ENCODE measurements at regions not wholly inside any gene's neighbourhood (a gene's known extent, or its start where the extent isn't known, plus 50 kb on each side); places are given as distances from the start of the nearest gene placed in this dataset.

DNA sequence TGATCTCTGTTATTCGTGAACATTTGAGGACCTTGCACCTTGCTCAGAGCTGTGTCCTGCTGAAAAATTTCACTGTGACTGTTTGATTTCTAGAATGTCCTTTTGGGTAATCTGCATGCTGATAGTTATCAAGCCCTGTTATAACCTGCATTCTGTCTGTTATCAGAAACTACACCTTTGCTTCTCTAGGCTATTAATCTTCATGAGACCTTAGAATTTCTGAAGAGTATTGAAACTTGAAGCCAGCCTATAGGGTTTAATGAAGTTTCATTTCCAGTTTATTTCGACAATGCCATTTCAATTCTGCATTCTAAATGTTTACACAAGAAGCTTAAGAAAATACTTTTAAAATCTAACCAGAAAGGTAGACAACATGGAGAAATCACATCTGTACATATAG, 856.2 kb downstream of the SORCS1 start:
- no peak overlapping the region for H3K4me2 ChIP-seq (ENCODE audit: low read length)

DNA sequence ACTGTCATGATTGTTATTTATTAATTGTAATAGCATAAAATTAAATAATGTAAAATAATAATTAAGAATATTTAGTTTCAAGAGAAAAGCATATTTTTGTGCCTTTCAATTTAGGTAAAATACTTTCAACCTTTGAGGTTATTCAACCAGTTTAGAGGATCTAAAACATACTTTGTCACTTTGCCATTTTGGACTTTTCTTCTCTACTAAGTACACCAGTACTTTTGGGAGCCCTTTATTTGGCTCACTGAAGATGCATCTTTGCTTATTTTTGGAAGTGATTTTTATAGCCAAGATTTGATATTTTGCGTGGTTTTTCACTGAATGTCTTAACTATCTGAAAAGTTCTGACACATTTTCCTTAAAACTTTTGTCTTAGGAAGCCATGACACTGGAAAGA, 860.5 kb downstream of the SORCS1 start:
- no peaks in the 10 kb centered on the region for H3K79me2 ChIP-seq (ENCODE audit: insufficient read depth, low read depth, low read length)
- POLR2A ChIA-PET, result no interaction called here

More for the DNA sequence above, 856.2 kb downstream of the SORCS1 start:
- H3K4me1 ChIP-seq (ENCODE audit: insufficient read depth, low read length, poor library complexity, severe bottlenecking), result no peaks in the 10 kb centered on the region
- H4K20me1 ChIP-seq (ENCODE audit: insufficient read depth, low read length), result no peaks in the 10 kb centered on the region
- H3K79me2 ChIP-seq (ENCODE audit: insufficient read depth, low read depth, low read length), result no peaks in the 10 kb centered on the region
- ChIA-PET POLR2A (no interaction called here), CTCF (ENCODE audit: unreplicated experiment) (no interaction called here)
- H2AFZ ChIP-seq (ENCODE audit: low read length), result no peak overlapping the region
- H3K27ac ChIP-seq (ENCODE audit: low read depth, low read length, poor library complexity, severe bottlenecking), result no peak overlapping the region
- H3K36me3 ChIP-seq (ENCODE audit: insufficient read depth, low read length), result no peaks in the 10 kb centered on the region
- no peak for DNase-seq (ENCODE audit: low spot score)
- TF ChIP-seq CTCF (conservative IDR thresholded peaks at IDR 0.05; ENCODE audit: low read length) (no peak), EZH2phosphoT487 (IDR thresholded peaks at IDR 0.05; ENCODE audit: borderline replicate concordance, low read depth, low read length) (no peak)
- H3K9me2 ChIP-seq (ENCODE audit: insufficient read depth, low read length), result no peaks in the 10 kb centered on the region
- intact Hi-C loops (cut with micrococcal nuclease; ENCODE audit: unreplicated experiment), result no loop called here
- H3K9me3 ChIP-seq (ENCODE audit: low read length), result no peaks in the 10 kb centered on the region
- BruUV-seq (replicated peaks), result no TSS peak
- H3K4me3 ChIP-seq (ENCODE audit: low read depth, low read length, poor library complexity, severe bottlenecking), result no peak overlapping the region

DNA sequence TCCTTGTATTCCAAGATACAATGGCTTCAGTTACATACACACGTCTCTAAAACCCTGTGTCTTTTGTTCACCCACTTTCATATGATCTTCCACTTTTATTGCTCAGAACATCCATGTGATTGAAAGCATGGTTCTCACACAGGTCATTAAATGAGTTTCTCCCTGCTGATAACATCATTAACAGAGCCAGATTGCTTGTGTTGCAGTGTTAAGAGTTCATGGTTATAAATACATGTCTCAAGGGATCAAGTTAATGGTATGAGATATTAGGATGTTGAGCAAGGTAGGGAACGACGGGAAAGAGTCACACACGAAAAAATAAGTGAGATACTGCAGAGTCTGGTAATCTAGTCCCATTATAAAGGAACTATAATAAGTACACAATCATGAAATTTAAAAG, 861.5 kb downstream of the SORCS1 start:
- DNase-seq (ENCODE audit: low spot score), result no peak
- Histone ChIP-seq H3K4me2 (ENCODE audit: low read length) (no peak overlapping the region), H3K27ac (ENCODE audit: low read depth, low read length, poor library complexity, severe bottlenecking) (no peak overlapping the region), H3K79me2 (ENCODE audit: insufficient read depth, low read depth, low read length) (no peaks in the 10 kb centered on the region), H3K4me1 (ENCODE audit: insufficient read depth, low read length, poor library complexity, severe bottlenecking) (no peaks in the 10 kb centered on the region), H3K4me3 (ENCODE audit: low read depth, low read length, poor library complexity, severe bottlenecking) (no peak overlapping the region), H3K9me2 (ENCODE audit: insufficient read depth, low read length) (no peaks in the 10 kb centered on the region), H3K9me3 (ENCODE audit: low read length) (no peaks in the 10 kb centered on the region), H4K20me1 (ENCODE audit: insufficient read depth, low read length) (no peaks in the 10 kb centered on the region), H3K36me3 (ENCODE audit: insufficient read depth, low read length) (no peaks in the 10 kb centered on the region), H2AFZ (ENCODE audit: low read length) (no peak overlapping the region)
- intact Hi-C loops (cut with micrococcal nuclease; ENCODE audit: unreplicated experiment), result no loop called here
- BruUV-seq (replicated peaks), result no TSS peak
- ChIA-PET CTCF (ENCODE audit: unreplicated experiment) (no interaction called here), POLR2A (no interaction called here)
- no peak for TF ChIP-seq EZH2phosphoT487 (IDR thresholded peaks at IDR 0.05; ENCODE audit: borderline replicate concordance, low read depth, low read length)
- no peak for TF ChIP-seq CTCF (conservative IDR thresholded peaks at IDR 0.05; ENCODE audit: low read length)

More for the DNA sequence above, 860.5 kb downstream of the SORCS1 start:
- Histone ChIP-seq H3K9me3 (ENCODE audit: low read length) (no peaks in the 10 kb centered on the region), H3K4me3 (ENCODE audit: low read depth, low read length, poor library complexity, severe bottlenecking) (no peak overlapping the region), H3K4me1 (ENCODE audit: insufficient read depth, low read length, poor library complexity, severe bottlenecking) (no peaks in the 10 kb centered on the region), H3K36me3 (ENCODE audit: insufficient read depth, low read length) (no peaks in the 10 kb centered on the region), H3K4me2 (ENCODE audit: low read length) (no peak overlapping the region), H3K27ac (ENCODE audit: low read depth, low read length, poor library complexity, severe bottlenecking) (no peak overlapping the region), H3K9me2 (ENCODE audit: insufficient read depth, low read length) (no peaks in the 10 kb centered on the region), H4K20me1 (ENCODE audit: insufficient read depth, low read length) (no peaks in the 10 kb centered on the region), H2AFZ (ENCODE audit: low read length) (no peak overlapping the region)
- CTCF ChIA-PET (ENCODE audit: unreplicated experiment), result interaction anchor here (0.6 kb wide), 1 partner anchor 701 kb away, joined by 3 read pairs; no protein-coding TSS in a partner anchor
- TF ChIP-seq CTCF (conservative IDR thresholded peaks at IDR 0.05; ENCODE audit: low read length) (no peak), EZH2phosphoT487 (IDR thresholded peaks at IDR 0.05; ENCODE audit: borderline replicate concordance, low read depth, low read length) (no peak)
- intact Hi-C loops (cut with micrococcal nuclease; ENCODE audit: unreplicated experiment), result no loop called here
- no peak for DNase-seq (ENCODE audit: low spot score)
- no TSS peak for BruUV-seq (replicated peaks)
